Muscle layer of colon (tissue), 2 donors: ENCODE measurements at regions not wholly inside any gene's neighbourhood (a gene's known extent, or its start where the extent isn't known, plus 50 kb on each side); places are given as distances from the start of the nearest gene placed in this dataset.

Experiments
- H3K27ac ChIP-seq: one replicate; pipeline ENCODE4 v1.7.0; 2013; ENCODE audit warnings: low read depth, mild to moderate bottlenecking, low read length, moderate library complexity
- H3K27me3 ChIP-seq, 2 donors: one replicate each; pipeline ENCODE4 v1.7.0; 2013; ENCODE audit warnings: low read length in 2 of 2, mild to moderate bottlenecking in 2 of 2; ENCODE audit not compliant: insufficient read depth in 2 of 2, control insufficient read depth in 1 of 2
- H3K36me3 ChIP-seq: one replicate; pipeline ENCODE4 v1.7.0; 2013; ENCODE audit warnings: mild to moderate bottlenecking, low read length; ENCODE audit not compliant: insufficient read depth
- H3K4me1 ChIP-seq: one replicate; pipeline ENCODE4 v1.7.0; 2013; ENCODE audit warnings: mild to moderate bottlenecking, low read length; ENCODE audit not compliant: insufficient read depth
- H3K4me3 ChIP-seq, 2 donors: one replicate each; pipeline ENCODE4 v1.7.0; 2013; ENCODE audit warnings: low read length in 2 of 2, low read depth in 1 of 2, mild to moderate bottlenecking in 1 of 2, moderate library complexity in 1 of 2
- H3K9ac ChIP-seq: one replicate; pipeline ENCODE4 v1.7.0; 2013; ENCODE audit warnings: low read length
- H3K9me3 ChIP-seq: one replicate; pipeline ENCODE4 v1.7.0; 2013; ENCODE audit warnings: mild to moderate bottlenecking, low read length
- donor health status: abdominal sarcoma.
- donor health status: Adenocarcinoma of cecum.

DNA sequence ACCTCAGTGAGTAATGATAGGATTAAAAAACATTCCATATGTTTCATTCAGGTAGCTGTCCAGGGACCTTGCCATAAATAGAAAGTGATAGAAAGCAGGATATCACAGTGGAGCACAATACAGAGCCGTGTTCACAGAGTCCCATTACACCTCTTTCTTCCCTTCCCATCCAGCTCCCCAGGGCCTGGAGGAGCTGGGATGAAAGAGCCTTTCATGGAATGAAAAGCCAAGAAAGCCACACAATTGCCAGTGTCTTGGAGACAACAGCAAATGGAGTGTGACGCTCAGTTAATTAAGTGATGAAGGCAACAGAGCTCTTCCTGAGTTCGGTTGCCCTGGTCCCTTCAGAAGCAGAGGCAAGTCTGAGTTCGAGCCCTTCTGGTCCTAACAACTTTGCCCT is 387.3 kb upstream of the PLXNA2 start:
- Histone ChIP-seq H3K27me3 (no peaks in the 10 kb centered on the region), H3K4me3 (no peak overlapping the region), H3K9ac (no peak overlapping the region), H3K9me3 (no peaks in the 10 kb centered on the region), H3K36me3 (no peaks in the 10 kb centered on the region), H3K4me1 (peaks cover 6% of the 10 kb centered on the region), H3K27ac (no peak overlapping the region)

DNA sequence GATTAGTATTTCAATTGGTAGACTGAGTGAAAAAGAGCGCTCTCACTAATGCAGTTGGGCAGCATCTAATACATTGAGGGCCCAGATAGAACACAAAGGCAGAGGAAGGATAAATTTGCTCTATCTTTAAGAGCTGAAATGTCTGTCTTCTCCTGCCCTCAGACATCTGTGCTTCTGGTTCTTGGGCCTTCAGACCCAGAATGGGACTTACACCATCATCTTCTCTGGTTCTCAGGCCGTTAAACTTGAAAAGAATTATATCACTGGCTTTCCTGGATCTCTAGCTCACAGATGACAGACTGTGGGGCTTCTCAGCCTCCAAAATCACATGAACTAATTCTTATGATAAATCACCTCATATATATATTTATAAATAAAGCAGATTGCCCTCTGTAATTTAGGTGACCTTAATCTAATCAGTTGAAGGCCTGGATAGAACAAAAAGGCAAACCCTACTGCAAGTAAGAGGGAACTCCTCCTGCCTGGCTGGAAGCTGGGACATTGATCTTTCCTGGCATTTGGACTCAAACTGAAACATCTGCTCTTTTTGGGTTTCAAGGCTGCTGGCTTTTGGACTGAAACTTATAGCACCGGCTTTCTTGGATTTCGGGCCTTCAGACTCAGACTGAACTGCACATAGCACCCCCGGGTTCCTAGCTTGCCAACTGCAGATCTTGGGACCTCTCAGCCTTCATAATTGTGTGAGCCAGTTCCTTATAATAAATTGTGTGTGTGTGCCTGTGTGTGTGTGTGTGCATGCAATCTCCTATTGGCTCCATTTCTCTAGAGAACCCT is 390.4 kb upstream of the PLXNA2 start:
- no peaks in the 10 kb centered on the region for H3K9me3 ChIP-seq
- peaks cover 6% of the 10 kb centered on the region for H3K4me1 ChIP-seq
- H3K36me3 ChIP-seq = no peaks in the 10 kb centered on the region
- no peak overlapping the region for H3K27ac ChIP-seq
- no peak overlapping the region for H3K9ac ChIP-seq
- H3K4me3 ChIP-seq = no peak overlapping the region
- no peaks in the 10 kb centered on the region for H3K27me3 ChIP-seq

DNA sequence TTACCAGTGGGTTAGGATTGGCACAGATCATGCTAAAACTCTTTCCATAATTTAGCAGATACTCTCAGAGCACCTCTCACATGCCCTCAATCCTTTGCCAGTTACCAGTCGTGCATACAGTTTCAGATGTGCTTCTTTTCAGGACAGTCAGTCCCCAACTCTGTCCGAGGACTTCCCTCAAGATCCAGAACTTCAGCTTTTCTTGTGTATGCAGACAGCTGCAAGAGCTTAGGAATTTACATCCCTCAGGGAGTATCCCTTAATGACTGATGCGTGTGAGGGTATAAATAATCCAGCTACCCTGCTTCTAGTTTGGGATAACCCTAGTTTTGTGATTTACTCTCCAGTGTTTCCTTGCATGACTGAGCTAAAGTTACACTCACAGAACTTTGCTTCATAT is 393.0 kb upstream of the PLXNA2 start:
- Histone ChIP-seq H3K9me3 (no peaks in the 10 kb centered on the region), H3K27me3 (no peaks in the 10 kb centered on the region), H3K27ac (no peak overlapping the region), H3K4me1 (no peaks in the 10 kb centered on the region), H3K36me3 (no peaks in the 10 kb centered on the region), H3K4me3 (no peak overlapping the region), H3K9ac (no peak overlapping the region)

DNA sequence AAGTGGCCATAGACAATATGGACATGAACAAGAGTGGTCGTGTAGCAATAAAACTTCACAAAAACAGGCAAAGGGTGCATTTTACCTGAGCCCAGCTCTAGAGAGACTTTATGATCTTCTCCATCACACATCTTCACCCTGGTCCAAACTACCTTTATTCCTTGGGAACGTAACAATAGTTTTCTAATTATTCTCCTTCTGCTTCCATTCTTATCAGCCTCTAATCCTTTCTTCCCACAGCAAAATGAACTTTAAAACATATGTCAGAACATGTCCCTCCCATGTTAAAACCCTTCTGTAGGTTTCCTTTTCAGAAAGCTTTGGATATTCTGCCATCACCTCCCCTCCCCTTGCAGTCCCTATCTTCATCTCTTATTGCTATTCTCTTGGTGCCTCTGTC is 395.2 kb upstream of the PLXNA2 start:
- Histone ChIP-seq H3K27ac (no peak overlapping the region), H3K36me3 (no peaks in the 10 kb centered on the region), H3K4me3 (no peak overlapping the region), H3K4me1 (no peaks in the 10 kb centered on the region), H3K9me3 (no peaks in the 10 kb centered on the region), H3K9ac (no peak overlapping the region), H3K27me3 (no peaks in the 10 kb centered on the region)

GRCh38 chr1:208640295-208640694 is 396.1 kb upstream of the PLXNA2 start:
- Histone ChIP-seq H3K36me3 (no peaks in the 10 kb centered on the region), H3K9me3 (no peaks in the 10 kb centered on the region), H3K9ac (no peak overlapping the region), H3K27me3 (no peaks in the 10 kb centered on the region), H3K4me1 (no peaks in the 10 kb centered on the region), H3K27ac (no peak overlapping the region), H3K4me3 (no peak overlapping the region)

DNA sequence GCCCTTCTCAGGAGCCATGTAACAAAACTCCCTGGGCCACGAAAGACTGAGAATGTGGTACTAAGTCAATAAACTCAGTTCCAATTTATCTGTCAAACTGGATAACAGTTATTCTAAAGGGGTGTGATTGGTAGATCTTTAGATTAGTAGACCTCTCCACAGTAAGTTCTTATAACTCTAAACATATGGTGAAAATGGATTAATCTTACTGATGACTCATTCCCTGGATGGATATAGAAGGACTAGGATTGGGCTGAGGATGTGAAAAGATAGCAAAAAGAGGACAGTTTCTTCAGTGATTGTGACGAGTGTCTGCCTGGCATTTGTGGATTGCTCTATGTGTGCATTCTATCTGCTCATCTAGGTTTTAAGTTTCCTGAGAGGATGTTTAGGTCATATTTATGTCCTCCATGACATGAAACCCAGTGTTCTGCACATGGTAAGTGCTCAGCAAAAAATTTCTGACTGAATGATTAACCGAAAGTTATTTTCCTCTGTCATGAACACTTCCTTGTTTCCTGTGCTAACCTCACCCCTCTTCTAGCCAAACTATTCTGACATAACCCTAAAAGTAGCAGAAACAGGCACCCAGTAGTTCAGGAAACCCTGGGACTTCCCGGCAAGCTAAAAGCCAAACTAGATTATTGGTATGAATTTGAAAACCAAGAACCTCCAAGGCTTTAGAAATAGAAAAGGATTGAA is 397.5 kb upstream of the PLXNA2 start:
- Histone ChIP-seq H3K27ac (no peak overlapping the region), H3K4me3 (no peak overlapping the region), H3K9ac (no peak overlapping the region), H3K27me3 (no peaks in the 10 kb centered on the region), H3K36me3 (no peaks in the 10 kb centered on the region), H3K9me3 (no peaks in the 10 kb centered on the region), H3K4me1 (no peaks in the 10 kb centered on the region)

DNA sequence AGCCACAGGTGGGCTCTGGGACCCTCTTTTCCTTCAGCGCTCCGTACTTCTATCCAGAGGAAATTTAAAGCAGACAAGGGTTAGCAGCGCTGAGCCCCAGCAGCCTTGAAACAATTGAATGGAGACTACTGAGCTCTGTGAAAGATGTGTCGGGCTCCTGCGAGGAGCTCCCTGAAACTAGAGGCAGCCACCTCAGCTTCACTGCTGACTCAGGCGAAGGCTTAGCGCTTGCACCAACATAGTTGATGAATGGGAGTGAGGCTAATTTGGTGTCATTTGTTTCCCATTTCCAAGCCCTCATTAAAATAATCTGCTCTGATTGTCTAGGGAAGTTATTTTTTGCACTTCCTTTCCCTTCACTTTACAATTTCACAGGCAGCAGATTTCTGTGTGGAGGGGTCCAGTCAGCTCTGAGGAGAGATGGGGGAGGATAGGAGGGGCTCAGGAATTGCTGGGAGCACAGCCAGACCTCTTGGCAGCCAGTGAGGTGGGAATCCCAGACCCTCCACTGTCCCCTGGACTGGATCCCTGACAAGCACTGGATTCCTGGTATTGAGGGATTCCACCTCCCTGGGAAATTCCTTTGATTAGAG is 398.9 kb upstream of the PLXNA2 start:
- H3K4me1 ChIP-seq = no peaks in the 10 kb centered on the region
- H3K9me3 ChIP-seq = no peaks in the 10 kb centered on the region
- H3K4me3 ChIP-seq = no peak overlapping the region
- H3K9ac ChIP-seq = no peak overlapping the region
- H3K36me3 ChIP-seq = no peaks in the 10 kb centered on the region
- no peaks in the 10 kb centered on the region for H3K27me3 ChIP-seq
- no peak overlapping the region for H3K27ac ChIP-seq

DNA sequence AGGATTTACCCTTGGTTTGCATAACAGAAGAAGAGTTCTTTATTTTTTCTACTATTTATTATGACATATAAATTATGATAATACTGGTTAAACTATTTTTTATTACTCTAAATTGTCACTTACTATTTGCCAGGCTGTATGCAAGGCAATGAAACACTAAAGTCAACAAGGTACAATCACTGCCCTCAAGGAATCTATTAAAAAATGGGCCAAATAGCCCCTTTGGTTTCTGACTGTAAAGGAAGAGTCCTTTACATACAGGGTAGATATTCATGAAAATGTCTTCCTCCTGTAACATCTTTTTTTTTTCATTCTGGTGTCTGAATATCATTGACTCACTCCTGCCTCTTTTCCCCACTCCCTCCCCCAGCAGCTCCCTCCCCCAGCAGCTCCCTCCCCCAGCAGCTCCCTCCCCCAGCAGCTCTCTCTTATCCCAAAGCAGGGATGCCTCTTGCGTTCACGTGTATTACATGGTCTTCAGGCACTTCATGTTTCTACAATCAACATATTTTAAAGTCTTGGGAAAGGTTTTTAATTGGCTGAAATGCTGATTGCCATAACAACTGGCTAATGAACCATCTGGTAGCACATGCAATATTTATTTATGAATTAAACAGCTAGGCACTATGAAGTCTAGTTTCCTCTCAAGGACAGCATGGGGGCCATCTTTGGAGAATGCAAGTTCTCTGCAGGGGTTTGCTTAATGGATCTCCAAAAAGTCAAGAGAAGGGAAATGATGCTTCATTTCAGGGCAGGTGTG is 400.4 kb upstream of the PLXNA2 start:
- no peaks in the 10 kb centered on the region for H3K9me3 ChIP-seq

GRCh38 chr1:208646431-208646830 is 402.2 kb upstream of the PLXNA2 start:
- H3K36me3 ChIP-seq = no peaks in the 10 kb centered on the region
- no peaks in the 10 kb centered on the region for H3K27me3 ChIP-seq
- H3K9ac ChIP-seq = no peak overlapping the region
- no peak overlapping the region for H3K27ac ChIP-seq
- no peaks in the 10 kb centered on the region for H3K9me3 ChIP-seq
- H3K4me1 ChIP-seq = no peaks in the 10 kb centered on the region
- no peak overlapping the region for H3K4me3 ChIP-seq

More for the DNA sequence above, 400.4 kb upstream of the PLXNA2 start:
- Histone ChIP-seq H3K4me3 (no peak overlapping the region), H3K4me1 (no peaks in the 10 kb centered on the region), H3K9ac (no peak overlapping the region), H3K27me3 (no peaks in the 10 kb centered on the region), H3K36me3 (no peaks in the 10 kb centered on the region), H3K27ac (no peak overlapping the region)

DNA sequence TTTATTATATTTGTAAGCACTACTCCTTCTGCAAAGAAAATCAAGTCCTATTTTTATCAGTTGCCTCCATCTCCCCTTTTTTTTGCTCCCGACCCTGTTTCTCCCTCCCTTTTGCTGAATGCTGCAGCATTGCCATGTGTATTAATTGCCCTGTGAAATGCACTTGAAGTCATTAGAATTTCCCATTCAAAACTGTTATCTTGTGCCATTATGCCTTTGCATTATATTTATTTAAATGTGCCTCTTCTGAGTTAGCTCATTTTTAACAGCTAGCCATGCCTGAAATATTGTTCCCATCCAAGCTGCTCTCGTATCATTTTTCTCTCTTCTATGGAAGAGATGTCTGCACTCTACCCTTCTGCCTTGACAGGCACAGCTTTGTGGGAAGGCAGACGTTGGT is 404.0 kb upstream of the PLXNA2 start:
- no peak overlapping the region for H3K27ac ChIP-seq
- no peaks in the 10 kb centered on the region for H3K9me3 ChIP-seq
- no peak overlapping the region for H3K4me3 ChIP-seq
- H3K4me1 ChIP-seq = peaks cover 11% of the 10 kb centered on the region
- H3K9ac ChIP-seq = no peak overlapping the region
- H3K27me3 ChIP-seq = no peaks in the 10 kb centered on the region
- H3K36me3 ChIP-seq = no peaks in the 10 kb centered on the region
